ENCODE measurements at regions not wholly inside any gene's neighbourhood (a gene's known extent, or its start where the extent isn't known, plus 50 kb on each side); places are given as distances from the start of the nearest gene placed in this dataset.

GRCh38 chr5:107104040-107104995 is 566.4 kb downstream of the EFNA5 start:
- no peaks in the 10 kb centered on the region for H3K27me3 Mint-ChIP-seq
- no peak overlapping the region for H3K27ac Mint-ChIP-seq
- CTCF ChIA-PET (ENCODE audit: partially characterized antibody): no interaction called here
- Histone ChIP-seq H3K27me3 (ENCODE audit: insufficient read depth, low read length) (no peaks in the 10 kb centered on the region), H3K4me3 (ENCODE audit: low read length in 2 of 2) (no peak overlapping the region), H3K36me3 (ENCODE audit: insufficient read depth, low read length) (no peaks in the 10 kb centered on the region), H3K4me1 (ENCODE audit: insufficient read depth, low read length) (no peaks in the 10 kb centered on the region), H3K27ac (ENCODE audit: low read depth, low read length) (no peak overlapping the region), H3K9me3 (ENCODE audit: control insufficient read depth in 1 of 2, low read length in 2 of 2) (no peaks in the 10 kb centered on the region)
- no peak overlapping the region for H3K4me3 Mint-ChIP-seq
- no peaks in the 10 kb centered on the region for H3K4me1 Mint-ChIP-seq
- H3K36me3 Mint-ChIP-seq: no peaks in the 10 kb centered on the region
- peaks cover 0 to 6% (median 0%) of the 10 kb centered on the region in 8 donors for H3K9me3 Mint-ChIP-seq
- POLR2A ChIA-PET (ENCODE audit: partially characterized antibody): no interaction called here
- intact Hi-C loops (cut with micrococcal nuclease): no loop called here
- no peak for DNase-seq

- intact Hi-C loops (cut with micrococcal nuclease): no loop called here
- H3K27me3 Mint-ChIP-seq: peaks cover 0 to under 1% of the 10 kb centered on the region in 2 donors
- peaks cover 0 to 7% (median 0%) of the 10 kb centered on the region in 8 donors for H3K9me3 Mint-ChIP-seq
- Histone ChIP-seq H3K4me1 (ENCODE audit: insufficient read depth, low read length) (no peaks in the 10 kb centered on the region), H3K4me3 (ENCODE audit: low read length in 2 of 2) (no peak overlapping the region), H3K36me3 (ENCODE audit: insufficient read depth, low read length) (no peaks in the 10 kb centered on the region), H3K27me3 (ENCODE audit: insufficient read depth, low read length) (no peaks in the 10 kb centered on the region), H3K27ac (ENCODE audit: low read depth, low read length) (no peak overlapping the region), H3K9me3 (ENCODE audit: control insufficient read depth in 1 of 2, low read length in 2 of 2) (no peaks in the 10 kb centered on the region)
- CTCF ChIA-PET (ENCODE audit: partially characterized antibody): no interaction called here
- no peaks in the 10 kb centered on the region for H3K36me3 Mint-ChIP-seq
- no peaks in the 10 kb centered on the region for H3K4me1 Mint-ChIP-seq
- POLR2A ChIA-PET (ENCODE audit: partially characterized antibody): no interaction called here
- DNase-seq: no peak
- H3K27ac Mint-ChIP-seq: no peak overlapping the region
- no peak overlapping the region for H3K4me3 Mint-ChIP-seq
Observed at GRCh38 chr5:107103522-107103921, 567.2 kb downstream of the EFNA5 start.

DNA sequence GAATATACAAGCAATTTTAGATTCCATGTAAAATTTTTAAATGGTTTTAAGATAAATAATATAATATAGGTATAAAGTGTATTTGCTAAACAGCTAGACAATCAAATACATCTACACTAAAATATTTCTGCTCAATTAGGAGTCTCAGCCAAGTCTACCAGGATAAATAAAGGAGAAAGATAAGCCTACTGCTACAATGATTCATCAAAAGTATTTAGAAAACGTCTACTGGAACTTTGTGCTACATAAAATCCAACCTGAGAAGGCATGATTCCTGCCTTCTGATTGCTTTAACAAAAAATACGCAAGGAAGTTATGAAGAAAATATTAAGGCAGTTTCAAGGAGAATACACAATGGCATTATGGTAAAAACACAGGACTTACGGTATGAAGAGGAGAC is 570.6 kb downstream of the EFNA5 start:
- H3K27ac Mint-ChIP-seq: no peak overlapping the region
- H3K36me3 Mint-ChIP-seq: no peaks in the 10 kb centered on the region
- H3K9me3 Mint-ChIP-seq: peaks cover 0 to 10% (median 1%) of the 10 kb centered on the region in 8 donors
- H3K27me3 Mint-ChIP-seq: peaks cover 0 to 1% of the 10 kb centered on the region in 2 donors
- DNase-seq: no peak
- Histone ChIP-seq H3K27me3 (ENCODE audit: insufficient read depth, low read length) (no peaks in the 10 kb centered on the region), H3K9me3 (ENCODE audit: control insufficient read depth in 1 of 2, low read length in 2 of 2) (no peaks in the 10 kb centered on the region), H3K4me3 (ENCODE audit: low read length in 2 of 2) (no peak overlapping the region), H3K36me3 (ENCODE audit: insufficient read depth, low read length) (no peaks in the 10 kb centered on the region), H3K27ac (ENCODE audit: low read depth, low read length) (no peak overlapping the region), H3K4me1 (ENCODE audit: insufficient read depth, low read length) (no peaks in the 10 kb centered on the region)
- POLR2A ChIA-PET (ENCODE audit: partially characterized antibody): no interaction called here
- intact Hi-C loops (cut with micrococcal nuclease): no loop called here
- no peaks in the 10 kb centered on the region for H3K4me1 Mint-ChIP-seq
- H3K4me3 Mint-ChIP-seq: no peak overlapping the region
- CTCF ChIA-PET (ENCODE audit: partially characterized antibody): no interaction called here

DNA sequence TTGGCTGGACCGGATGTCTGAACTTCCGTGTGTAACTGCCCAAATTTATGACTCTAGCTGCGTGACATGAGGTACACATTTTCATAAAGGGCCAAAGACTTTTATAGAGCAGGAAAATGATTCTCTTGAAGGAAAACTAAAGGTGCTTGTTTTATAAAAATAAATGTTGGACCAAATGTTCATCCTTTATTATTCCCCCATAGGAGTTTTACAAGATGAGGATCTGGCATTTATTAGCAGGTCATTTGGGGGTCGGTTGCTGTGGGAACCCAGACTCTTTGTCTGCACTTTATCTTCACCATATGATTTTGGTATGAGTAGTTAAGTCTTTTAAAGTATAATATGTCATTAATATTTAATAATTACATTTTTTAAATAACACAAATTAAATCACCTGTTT is 571.2 kb downstream of the EFNA5 start:
- CTCF ChIA-PET (ENCODE audit: partially characterized antibody): no interaction called here

DNA sequence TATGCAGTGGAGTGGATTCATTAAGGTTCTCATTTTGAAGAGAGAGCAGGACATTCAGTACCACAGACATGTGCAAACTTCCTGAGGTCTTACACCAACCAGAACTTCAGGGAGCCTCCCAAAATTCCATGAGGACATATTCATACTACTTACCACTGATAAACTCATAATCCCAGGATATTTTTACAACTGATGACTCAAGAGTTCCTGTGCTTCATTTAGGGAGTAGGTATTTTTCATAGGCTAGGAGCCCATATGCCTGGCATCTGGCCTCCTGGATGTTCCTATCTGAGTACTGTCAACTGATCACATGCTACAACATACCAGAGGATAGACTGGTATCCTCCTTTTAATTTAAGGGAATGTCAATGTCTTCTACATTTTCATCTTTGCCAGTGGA is 578.0 kb downstream of the EFNA5 start:
- H3K9me3 Mint-ChIP-seq: peaks cover 0 to 6% (median 0%) of the 10 kb centered on the region in 8 donors
- H3K27me3 ChIP-seq (ENCODE audit: insufficient read depth, low read length): no peaks in the 10 kb centered on the region
- no peak overlapping the region for H3K4me3 ChIP-seq (ENCODE audit: low read length in 2 of 2)
- no peaks in the 10 kb centered on the region for H3K27me3 Mint-ChIP-seq
- ChIA-PET POLR2A (ENCODE audit: partially characterized antibody) (no interaction called here), CTCF (ENCODE audit: partially characterized antibody) (no interaction called here)
- H3K27ac ChIP-seq (ENCODE audit: low read depth, low read length): no peak overlapping the region
- no peaks in the 10 kb centered on the region for H3K4me1 ChIP-seq (ENCODE audit: insufficient read depth, low read length)
- intact Hi-C loops (cut with micrococcal nuclease): no loop called here
- DNase-seq: no peak
- no peaks in the 10 kb centered on the region for H3K36me3 Mint-ChIP-seq
- H3K27ac Mint-ChIP-seq: no peak overlapping the region
- H3K4me1 Mint-ChIP-seq: no peaks in the 10 kb centered on the region
- H3K36me3 ChIP-seq (ENCODE audit: insufficient read depth, low read length): no peaks in the 10 kb centered on the region
- no peak overlapping the region for H3K4me3 Mint-ChIP-seq
- H3K9me3 ChIP-seq (ENCODE audit: control insufficient read depth in 1 of 2, low read length in 2 of 2): no peaks in the 10 kb centered on the region

More for the DNA sequence above, 571.2 kb downstream of the EFNA5 start:
- no peaks in the 10 kb centered on the region for H3K36me3 Mint-ChIP-seq
- Histone ChIP-seq H3K4me1 (ENCODE audit: insufficient read depth, low read length) (no peaks in the 10 kb centered on the region), H3K27ac (ENCODE audit: low read depth, low read length) (no peak overlapping the region), H3K4me3 (ENCODE audit: low read length in 2 of 2) (no peak overlapping the region), H3K36me3 (ENCODE audit: insufficient read depth, low read length) (no peaks in the 10 kb centered on the region), H3K9me3 (ENCODE audit: control insufficient read depth in 1 of 2, low read length in 2 of 2) (no peaks in the 10 kb centered on the region), H3K27me3 (ENCODE audit: insufficient read depth, low read length) (no peaks in the 10 kb centered on the region)
- peaks cover 0 to 10% (median 1%) of the 10 kb centered on the region in 8 donors for H3K9me3 Mint-ChIP-seq
- POLR2A ChIA-PET (ENCODE audit: partially characterized antibody): no interaction called here
- intact Hi-C loops (cut with micrococcal nuclease): no loop called here
- H3K27me3 Mint-ChIP-seq: peaks cover 0 to 1% of the 10 kb centered on the region in 2 donors
- no peak overlapping the region for H3K27ac Mint-ChIP-seq
- DNase-seq: no peak
- no peak overlapping the region for H3K4me3 Mint-ChIP-seq
- no peaks in the 10 kb centered on the region for H3K4me1 Mint-ChIP-seq

- H3K27me3 Mint-ChIP-seq: no peaks in the 10 kb centered on the region
Observed at GRCh38 chr5:107090506-107090905, 580.2 kb downstream of the EFNA5 start.

DNA sequence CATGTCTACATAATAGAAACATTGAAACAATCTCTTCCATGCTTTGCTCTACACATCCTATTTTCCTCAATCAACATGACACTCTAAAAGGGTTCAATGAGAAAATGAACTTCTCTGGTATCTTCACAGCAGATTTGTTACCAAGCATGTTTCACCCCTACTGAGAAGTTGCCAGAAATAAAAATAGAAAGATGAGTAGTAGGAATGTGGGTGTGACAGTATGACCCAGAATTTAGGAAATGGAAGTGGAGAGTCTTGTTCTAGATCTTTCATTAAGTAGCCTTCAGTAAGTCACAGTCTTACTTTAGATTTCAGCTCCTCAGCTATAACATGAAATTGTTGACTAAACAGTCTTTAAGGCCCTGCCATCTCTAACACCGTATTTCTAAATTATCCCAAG is 581.8 kb downstream of the EFNA5 start:
- no peaks in the 10 kb centered on the region for H3K4me1 Mint-ChIP-seq
- H3K4me3 ChIP-seq (ENCODE audit: low read length in 2 of 2): no peak overlapping the region
- no peaks in the 10 kb centered on the region for H3K9me3 ChIP-seq (ENCODE audit: control insufficient read depth in 1 of 2, low read length in 2 of 2)
- ChIA-PET POLR2A (ENCODE audit: partially characterized antibody) (no interaction called here), CTCF (ENCODE audit: partially characterized antibody) (no interaction called here)
- no peak overlapping the region for H3K27ac Mint-ChIP-seq
- no peak overlapping the region for H3K4me3 Mint-ChIP-seq
- no peaks in the 10 kb centered on the region for H3K27me3 Mint-ChIP-seq
- no peaks in the 10 kb centered on the region for H3K4me1 ChIP-seq (ENCODE audit: insufficient read depth, low read length)
- H3K36me3 ChIP-seq (ENCODE audit: insufficient read depth, low read length): no peaks in the 10 kb centered on the region
- no peaks in the 10 kb centered on the region for H3K27me3 ChIP-seq (ENCODE audit: insufficient read depth, low read length)
- no peak overlapping the region for H3K27ac ChIP-seq (ENCODE audit: low read depth, low read length)
- no peak for DNase-seq
- intact Hi-C loops (cut with micrococcal nuclease): no loop called here
- no peaks in the 10 kb centered on the region for H3K36me3 Mint-ChIP-seq
- H3K9me3 Mint-ChIP-seq: peaks cover 0 to 6% (median 2%) of the 10 kb centered on the region in 8 donors

More at GRCh38 chr5:107090506-107090905, 580.2 kb downstream of the EFNA5 start:
- Histone ChIP-seq H3K36me3 (ENCODE audit: insufficient read depth, low read length) (no peaks in the 10 kb centered on the region), H3K27ac (ENCODE audit: low read depth, low read length) (no peak overlapping the region), H3K9me3 (ENCODE audit: control insufficient read depth in 1 of 2, low read length in 2 of 2) (no peaks in the 10 kb centered on the region), H3K4me1 (ENCODE audit: insufficient read depth, low read length) (no peaks in the 10 kb centered on the region), H3K27me3 (ENCODE audit: insufficient read depth, low read length) (no peaks in the 10 kb centered on the region), H3K4me3 (ENCODE audit: low read length in 2 of 2) (no peak overlapping the region)
- intact Hi-C loops (cut with micrococcal nuclease): no loop called here
- H3K9me3 Mint-ChIP-seq: peaks cover 0 to 6% (median 1%) of the 10 kb centered on the region in 8 donors
- H3K4me3 Mint-ChIP-seq: no peak overlapping the region
- H3K4me1 Mint-ChIP-seq: no peaks in the 10 kb centered on the region
- H3K36me3 Mint-ChIP-seq: no peaks in the 10 kb centered on the region
- DNase-seq: no peak
- no peak overlapping the region for H3K27ac Mint-ChIP-seq
- ChIA-PET POLR2A (ENCODE audit: partially characterized antibody) (no interaction called here), CTCF (ENCODE audit: partially characterized antibody) (no interaction called here)
